Endothelial cell of umbilical vein (primary cell): ENCODE measurements at regions not wholly inside any gene's neighbourhood (a gene's known extent, or its start where the extent isn't known, plus 50 kb on each side); places are given as distances from the start of the nearest gene placed in this dataset.

ENCODE experiments used
- EZH2 ChIP-seq: IDR thresholded peaks from 2 replicates; pipeline ENCODE4 v1.6.1; 2012; ENCODE audit warnings: borderline replicate concordance, low read depth, mild to moderate bottlenecking, moderate library complexity, low read length, inconsistent platforms; ENCODE audit not compliant: severe bottlenecking
- MYC ChIP-seq: IDR thresholded peaks from one replicate; pipeline ENCODE4 v1.6.1; 2011; ENCODE audit warnings: mild to moderate bottlenecking, low read depth, low read length
- POLR2A ChIP-seq: IDR thresholded peaks from 2 replicates; pipeline ENCODE4 v1.6.1; 2012; ENCODE audit warnings: low read depth, mild to moderate bottlenecking, control low read depth, low read length
- POLR2AphosphoS5 ChIP-seq: IDR thresholded peaks from 2 replicates; pipeline ENCODE4 v1.6.1; 2012; ENCODE audit warnings: low read depth, mild to moderate bottlenecking, control low read depth, low read length, moderate library complexity; ENCODE audit not compliant: insufficient read depth
- TF ChIP-seq, protein P1 (sequence below), 2 donors: IDR thresholded peaks; 1 replicate in 1 of 2; 2 replicates in 1 of 2; pipeline ENCODE4 v1.5.1; 2011; ENCODE audit warnings: low read length in 2 of 2, mild to moderate bottlenecking in 2 of 2, moderate library complexity in 2 of 2, control low read depth in 1 of 2, inconsistent platforms in 1 of 2, low read depth in 1 of 2; ENCODE audit not compliant: insufficient read depth in 1 of 2; ENCODE audit errors: extremely low read depth in 1 of 2

DNA sequence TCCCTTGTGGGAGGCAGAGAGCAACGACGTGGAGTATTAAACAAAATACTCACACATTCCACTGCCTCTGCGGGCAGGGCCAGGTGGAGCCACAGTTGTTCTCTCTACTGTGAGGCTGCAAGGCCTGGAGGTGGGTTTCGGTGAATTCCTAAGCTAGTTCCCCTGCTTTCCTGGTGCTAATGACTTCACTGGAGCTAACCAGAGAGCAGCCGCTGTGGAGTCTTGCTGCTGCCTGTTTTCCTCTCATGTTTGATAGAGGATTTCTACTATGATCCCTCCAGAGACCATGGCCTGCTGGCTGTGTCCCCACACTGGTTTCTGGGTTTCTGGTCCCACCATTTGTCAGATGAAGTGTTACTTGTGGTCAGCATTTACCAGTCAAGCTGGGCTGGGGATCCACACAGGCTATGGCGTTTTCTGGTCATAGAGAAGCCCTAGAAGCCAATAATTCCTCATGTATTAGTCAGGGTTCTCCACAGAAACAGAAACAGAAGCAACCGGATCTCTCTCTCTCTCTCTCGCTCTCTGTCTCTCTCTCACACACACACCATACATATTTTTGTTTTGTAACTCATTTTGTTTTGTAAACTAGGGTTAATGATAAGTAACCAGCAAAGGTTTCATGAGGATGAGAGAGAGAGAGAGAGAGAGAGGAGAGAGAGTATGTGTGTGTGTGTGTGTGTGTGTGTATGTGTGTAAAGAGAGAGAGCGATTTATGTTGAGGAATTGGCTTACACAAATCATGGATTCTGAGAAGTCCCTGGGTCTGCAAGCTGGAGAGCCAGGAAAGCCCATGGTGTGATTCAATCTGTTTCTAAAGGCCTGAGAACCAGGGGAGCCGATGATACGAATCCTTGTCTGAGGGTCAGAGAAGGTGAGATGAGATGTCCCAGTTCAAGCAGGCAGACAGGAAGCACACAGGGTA, 403.0 kb downstream of the GADD45G start:
- TF ChIP-seq, protein P1, sequence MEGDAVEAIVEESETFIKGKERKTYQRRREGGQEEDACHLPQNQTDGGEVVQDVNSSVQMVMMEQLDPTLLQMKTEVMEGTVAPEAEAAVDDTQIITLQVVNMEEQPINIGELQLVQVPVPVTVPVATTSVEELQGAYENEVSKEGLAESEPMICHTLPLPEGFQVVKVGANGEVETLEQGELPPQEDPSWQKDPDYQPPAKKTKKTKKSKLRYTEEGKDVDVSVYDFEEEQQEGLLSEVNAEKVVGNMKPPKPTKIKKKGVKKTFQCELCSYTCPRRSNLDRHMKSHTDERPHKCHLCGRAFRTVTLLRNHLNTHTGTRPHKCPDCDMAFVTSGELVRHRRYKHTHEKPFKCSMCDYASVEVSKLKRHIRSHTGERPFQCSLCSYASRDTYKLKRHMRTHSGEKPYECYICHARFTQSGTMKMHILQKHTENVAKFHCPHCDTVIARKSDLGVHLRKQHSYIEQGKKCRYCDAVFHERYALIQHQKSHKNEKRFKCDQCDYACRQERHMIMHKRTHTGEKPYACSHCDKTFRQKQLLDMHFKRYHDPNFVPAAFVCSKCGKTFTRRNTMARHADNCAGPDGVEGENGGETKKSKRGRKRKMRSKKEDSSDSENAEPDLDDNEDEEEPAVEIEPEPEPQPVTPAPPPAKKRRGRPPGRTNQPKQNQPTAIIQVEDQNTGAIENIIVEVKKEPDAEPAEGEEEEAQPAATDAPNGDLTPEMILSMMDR (IDR thresholded peaks at IDR 0.05; ENCODE audit: extremely low read depth in 1 of 2, insufficient read depth in 1 of 2, low read depth in 1 of 2, low read length in 2 of 2), result no peak
- no peak for TF ChIP-seq POLR2A
- TF ChIP-seq POLR2AphosphoS5, result no peak
- TF ChIP-seq EZH2, result no peak
- TF ChIP-seq MYC, result no peak
